ENCODE measurements at regions not wholly inside any gene's neighbourhood (a gene's known extent, or its start where the extent isn't known, plus 50 kb on each side); places are given as distances from the start of the nearest gene placed in this dataset.

DNA sequence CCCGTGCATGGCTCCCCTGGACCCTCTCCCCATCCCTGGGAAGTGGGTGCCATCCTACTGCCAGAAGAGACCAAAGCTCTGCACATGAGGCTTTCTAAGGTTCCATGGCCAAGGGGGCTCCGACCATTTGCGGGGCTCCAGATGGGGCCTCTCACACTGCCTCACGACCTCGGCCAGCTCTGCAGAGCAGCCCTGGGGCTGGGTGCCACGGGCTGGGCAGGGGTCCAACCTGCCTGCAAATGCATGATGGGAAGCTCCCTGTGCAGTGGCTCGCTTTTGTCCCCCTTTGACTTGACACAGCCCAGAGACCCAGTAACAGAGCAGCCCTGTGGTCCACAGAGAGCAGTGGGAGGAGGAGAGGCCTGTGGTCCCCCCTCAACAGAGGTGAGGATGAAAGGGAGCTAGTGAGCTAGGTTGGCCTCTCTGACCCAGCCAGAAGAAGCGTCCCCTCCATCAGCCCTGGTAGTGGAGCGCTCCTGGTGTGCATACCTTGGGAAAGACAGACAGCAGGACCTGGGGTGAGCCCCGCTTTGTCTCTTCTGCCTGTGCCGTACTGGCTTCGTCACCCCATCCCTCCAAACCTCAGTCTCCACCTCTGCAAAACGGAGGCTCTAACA, 174.1 kb downstream of the DDX1 start:
- Histone ChIP-seq H3K9ac (ENCODE audit: low read length) (no peak overlapping the region), H3K9me3 (ENCODE audit: insufficient read depth, low read depth, low read length) (no peaks in the 10 kb centered on the region), H3K4me2 (ENCODE audit: low read length) (no peak overlapping the region), H4K20me1 (ENCODE audit: insufficient read depth, low read length) (no peaks in the 10 kb centered on the region), H2AFZ (ENCODE audit: low read depth, low read length) (no peak overlapping the region), H3K4me3 (ENCODE audit: insufficient read depth, low read depth, low read length) (no peak overlapping the region), H3K27ac (ENCODE audit: low read depth, low read length) (no peak overlapping the region), H3K79me2 (ENCODE audit: insufficient read depth, low read length) (no peaks in the 10 kb centered on the region), H3K36me3 (ENCODE audit: insufficient read depth, low read length) (no peaks in the 10 kb centered on the region), H3K27me3 (ENCODE audit: insufficient read depth, low read length) (no peaks in the 10 kb centered on the region), H3K4me1 (ENCODE audit: insufficient read depth, low read length) (no peaks in the 10 kb centered on the region)
- Mint-ChIP-seq H3K27me3 (ENCODE audit: low read depth, unreplicated experiment) (peaks cover 25% of the 10 kb centered on the region), H3K4me3 (ENCODE audit: unreplicated experiment) (no peak overlapping the region), H3K36me3 (ENCODE audit: low read depth, unreplicated experiment) (no peaks in the 10 kb centered on the region), H3K4me1 (ENCODE audit: low read depth, unreplicated experiment) (peaks cover 7% of the 10 kb centered on the region), H3K27ac (ENCODE audit: unreplicated experiment) (no peak overlapping the region), H3K9me3 (ENCODE audit: unreplicated experiment) (peaks cover 6% of the 10 kb centered on the region)
- DNase-seq (ENCODE audit: low read depth) (no peak), FAIRE-seq (no peak)
- TF ChIP-seq, protein P1, sequence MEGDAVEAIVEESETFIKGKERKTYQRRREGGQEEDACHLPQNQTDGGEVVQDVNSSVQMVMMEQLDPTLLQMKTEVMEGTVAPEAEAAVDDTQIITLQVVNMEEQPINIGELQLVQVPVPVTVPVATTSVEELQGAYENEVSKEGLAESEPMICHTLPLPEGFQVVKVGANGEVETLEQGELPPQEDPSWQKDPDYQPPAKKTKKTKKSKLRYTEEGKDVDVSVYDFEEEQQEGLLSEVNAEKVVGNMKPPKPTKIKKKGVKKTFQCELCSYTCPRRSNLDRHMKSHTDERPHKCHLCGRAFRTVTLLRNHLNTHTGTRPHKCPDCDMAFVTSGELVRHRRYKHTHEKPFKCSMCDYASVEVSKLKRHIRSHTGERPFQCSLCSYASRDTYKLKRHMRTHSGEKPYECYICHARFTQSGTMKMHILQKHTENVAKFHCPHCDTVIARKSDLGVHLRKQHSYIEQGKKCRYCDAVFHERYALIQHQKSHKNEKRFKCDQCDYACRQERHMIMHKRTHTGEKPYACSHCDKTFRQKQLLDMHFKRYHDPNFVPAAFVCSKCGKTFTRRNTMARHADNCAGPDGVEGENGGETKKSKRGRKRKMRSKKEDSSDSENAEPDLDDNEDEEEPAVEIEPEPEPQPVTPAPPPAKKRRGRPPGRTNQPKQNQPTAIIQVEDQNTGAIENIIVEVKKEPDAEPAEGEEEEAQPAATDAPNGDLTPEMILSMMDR (IDR thresholded peaks at IDR 0.05; ENCODE audit: insufficient read depth, low read depth, low read length): no peak
- no peak for TF ChIP-seq EZH2 (IDR thresholded peaks at IDR 0.05; ENCODE audit: insufficient read depth, low read length)

DNA sequence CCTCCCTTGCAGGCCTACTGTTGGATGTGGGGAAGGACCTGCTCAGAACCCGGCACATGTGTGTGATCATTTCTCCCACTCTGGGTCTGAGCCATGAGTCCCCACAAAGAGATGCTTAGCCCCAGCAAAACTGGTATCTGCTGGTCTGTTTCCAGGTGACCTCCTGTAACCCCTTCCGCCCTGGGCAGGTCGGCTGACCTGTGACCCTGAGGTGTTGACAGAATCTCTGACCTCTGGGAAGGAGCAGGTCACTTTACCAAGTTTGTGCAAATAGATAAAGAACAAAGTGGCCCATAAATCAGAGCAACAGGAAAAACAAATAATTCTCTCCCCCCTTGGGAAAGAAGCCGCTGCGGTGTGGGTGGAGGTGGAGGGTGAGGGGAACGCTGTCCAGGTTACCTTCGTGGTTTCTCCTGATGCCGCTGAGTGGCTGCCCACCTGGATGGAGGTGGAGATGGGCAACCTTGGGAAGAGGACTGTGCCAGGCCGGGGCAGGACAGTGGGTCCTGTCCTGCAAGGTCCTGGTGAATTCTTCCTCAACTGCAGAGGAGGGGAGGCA, 174.0 kb upstream of the MYCN start:
- FAIRE-seq: no peak
- no peak overlapping the region for H3K4me3 ChIP-seq (ENCODE audit: insufficient read depth, low read depth, low read length)
- Mint-ChIP-seq H3K36me3 (ENCODE audit: low read depth, unreplicated experiment) (no peaks in the 10 kb centered on the region), H3K27me3 (ENCODE audit: low read depth, unreplicated experiment) (peaks cover 24% of the 10 kb centered on the region), H3K4me3 (ENCODE audit: unreplicated experiment) (no peak overlapping the region), H3K4me1 (ENCODE audit: low read depth, unreplicated experiment) (peaks cover 7% of the 10 kb centered on the region), H3K27ac (ENCODE audit: unreplicated experiment) (no peak overlapping the region), H3K9me3 (ENCODE audit: unreplicated experiment) (peaks cover 4% of the 10 kb centered on the region)
- H4K20me1 ChIP-seq (ENCODE audit: insufficient read depth, low read length): no peaks in the 10 kb centered on the region
- no peak overlapping the region for H3K4me2 ChIP-seq (ENCODE audit: low read length)
- no peak overlapping the region for H2AFZ ChIP-seq (ENCODE audit: low read depth, low read length)
- H3K4me1 ChIP-seq (ENCODE audit: insufficient read depth, low read length): no peaks in the 10 kb centered on the region
- no peak overlapping the region for H3K9ac ChIP-seq (ENCODE audit: low read length)
- no peaks in the 10 kb centered on the region for H3K9me3 ChIP-seq (ENCODE audit: insufficient read depth, low read depth, low read length)
- no peaks in the 10 kb centered on the region for H3K36me3 ChIP-seq (ENCODE audit: insufficient read depth, low read length)
- H3K27ac ChIP-seq (ENCODE audit: low read depth, low read length): no peak overlapping the region
- H3K27me3 ChIP-seq (ENCODE audit: insufficient read depth, low read length): no peaks in the 10 kb centered on the region
- H3K79me2 ChIP-seq (ENCODE audit: insufficient read depth, low read length): no peaks in the 10 kb centered on the region
- DNase-seq (ENCODE audit: low read depth): no peak
- TF ChIP-seq, protein P1 (IDR thresholded peaks at IDR 0.05; ENCODE audit: insufficient read depth, low read depth, low read length): no peak
- TF ChIP-seq EZH2 (IDR thresholded peaks at IDR 0.05; ENCODE audit: insufficient read depth, low read length): no peak

DNA sequence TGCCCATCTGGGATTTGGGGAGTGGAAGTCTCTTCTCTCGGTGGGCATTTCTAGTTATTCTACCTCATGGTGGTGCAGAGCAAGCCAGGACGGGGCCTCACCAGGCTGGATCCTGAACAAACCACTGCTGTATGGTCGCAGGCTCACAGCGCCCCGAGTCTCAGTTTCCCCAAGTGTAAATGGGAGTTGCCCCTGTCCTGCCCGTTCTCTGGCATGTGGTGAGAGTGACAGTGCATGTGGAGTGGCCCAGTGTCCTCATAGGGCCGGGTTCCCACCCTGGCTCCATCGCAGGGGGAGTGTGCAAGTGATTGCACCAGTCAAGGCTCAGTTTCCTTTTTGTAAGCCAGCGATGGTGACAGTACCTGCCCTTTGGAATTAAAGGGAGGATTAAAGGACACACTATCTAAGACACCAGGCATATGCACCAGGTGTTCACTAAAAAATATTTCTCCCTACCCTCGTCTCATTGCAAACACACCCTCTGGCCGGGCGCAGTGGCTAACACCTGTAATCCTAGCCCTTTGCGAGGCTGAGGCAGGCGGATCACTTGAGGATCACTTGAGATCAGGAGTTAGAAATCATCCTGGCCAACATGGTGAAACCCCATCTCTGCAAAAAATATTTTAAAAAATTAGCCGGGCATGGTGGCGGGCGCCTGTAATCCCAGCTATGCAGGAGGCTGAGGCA, 173.3 kb upstream of the MYCN start:
- Histone ChIP-seq H3K79me2 (ENCODE audit: insufficient read depth, low read length) (no peaks in the 10 kb centered on the region), H2AFZ (ENCODE audit: low read depth, low read length) (no peak overlapping the region), H3K27ac (ENCODE audit: low read depth, low read length) (no peak overlapping the region), H3K4me3 (ENCODE audit: insufficient read depth, low read depth, low read length) (no peak overlapping the region), H3K9ac (ENCODE audit: low read length) (no peak overlapping the region), H3K9me3 (ENCODE audit: insufficient read depth, low read depth, low read length) (no peaks in the 10 kb centered on the region), H4K20me1 (ENCODE audit: insufficient read depth, low read length) (no peaks in the 10 kb centered on the region), H3K4me1 (ENCODE audit: insufficient read depth, low read length) (no peaks in the 10 kb centered on the region), H3K4me2 (ENCODE audit: low read length) (no peak overlapping the region), H3K27me3 (ENCODE audit: insufficient read depth, low read length) (no peaks in the 10 kb centered on the region), H3K36me3 (ENCODE audit: insufficient read depth, low read length) (no peaks in the 10 kb centered on the region)
- Mint-ChIP-seq H3K36me3 (ENCODE audit: low read depth, unreplicated experiment) (no peaks in the 10 kb centered on the region), H3K4me3 (ENCODE audit: unreplicated experiment) (no peak overlapping the region), H3K27ac (ENCODE audit: unreplicated experiment) (no peak overlapping the region), H3K27me3 (ENCODE audit: low read depth, unreplicated experiment) (peaks cover 26% of the 10 kb centered on the region), H3K9me3 (ENCODE audit: unreplicated experiment) (peaks cover 2% of the 10 kb centered on the region), H3K4me1 (ENCODE audit: low read depth, unreplicated experiment) (peaks cover 7% of the 10 kb centered on the region)
- no peak for DNase-seq (ENCODE audit: low read depth)
- FAIRE-seq: no peak
- TF ChIP-seq, protein P1 (IDR thresholded peaks at IDR 0.05; ENCODE audit: insufficient read depth, low read depth, low read length): no peak
- TF ChIP-seq EZH2 (IDR thresholded peaks at IDR 0.05; ENCODE audit: insufficient read depth, low read length): no peak

Data from astrocyte (in vitro differentiated cells and primary cell).